Hippocampal formation (tissue), 2 donors: ENCODE measurements at regions not wholly inside any gene's neighbourhood (a gene's known extent, or its start where the extent isn't known, plus 50 kb on each side); places are given as distances from the start of the nearest gene placed in this dataset.
"Not testable (repeated sequence)": the region's sequence is repeated elsewhere in the genome, so short reads cannot be mapped to it uniquely, and the experiment has no call there.

Experiments
- DNase-seq, 2 donors: peaks; one replicate each; lab custom pipeline; 2025; lab: John Stamatoyannopoulos, UW

DNA sequence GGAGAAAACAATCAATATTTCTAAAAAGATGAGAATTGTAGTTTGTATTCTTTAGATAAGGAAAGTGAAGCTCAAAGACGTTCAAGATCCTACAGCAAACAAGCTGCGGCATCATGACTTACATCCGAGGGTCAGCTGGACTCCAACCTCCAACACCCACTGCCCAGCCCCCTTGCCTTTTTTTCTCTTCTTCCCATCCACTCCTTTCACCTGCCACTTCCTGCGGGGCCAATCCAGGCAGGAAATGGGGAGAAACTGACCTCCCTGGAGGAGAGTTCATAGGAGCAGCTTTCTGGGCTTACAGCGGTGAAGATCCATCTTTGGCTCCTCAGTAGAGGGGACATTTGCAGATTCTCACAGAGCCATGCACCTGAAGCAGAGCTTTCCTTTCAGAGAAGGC is 361.5 kb downstream of the PTPRU start:
- no peak for DNase-seq

DNA sequence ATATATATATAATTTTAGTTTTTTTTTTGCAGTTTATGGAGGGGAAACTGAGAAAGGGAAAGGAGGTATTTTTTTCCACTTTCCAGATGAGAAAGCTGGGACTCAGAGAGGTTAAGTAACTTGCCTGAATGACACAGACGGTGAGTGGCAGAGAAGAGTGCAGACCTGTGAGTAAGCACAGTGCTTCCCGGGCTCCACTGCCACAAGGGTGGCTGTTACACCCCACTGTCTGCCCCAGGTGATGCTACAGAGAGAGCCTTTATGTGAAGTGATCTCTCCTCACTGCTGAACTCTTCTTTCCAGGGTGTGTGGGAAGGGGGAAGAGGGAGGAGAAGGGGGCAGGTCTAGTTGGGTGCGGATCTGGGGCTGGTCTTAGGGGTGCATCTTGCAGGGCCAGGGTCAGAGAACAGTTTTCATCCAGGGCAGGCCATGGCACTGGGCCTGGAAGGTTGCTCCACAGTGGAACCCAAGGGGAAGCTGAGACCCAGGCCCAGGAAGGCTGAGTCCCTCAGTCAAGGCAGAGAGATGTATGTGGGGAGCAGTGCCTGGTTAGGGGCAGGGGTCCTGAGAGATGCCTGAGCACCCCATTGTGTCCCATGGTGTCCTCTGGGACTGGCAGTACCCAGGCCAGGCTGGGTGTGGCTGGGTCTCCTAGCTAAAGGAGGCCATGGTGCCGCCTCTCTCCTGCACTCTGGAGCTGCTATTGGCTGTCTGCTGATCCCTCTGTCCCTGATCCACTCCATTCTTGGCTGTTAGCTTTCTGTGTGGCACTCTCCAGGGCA is 357.5 kb downstream of the PTPRU start:
- DNase-seq: no peak

DNA sequence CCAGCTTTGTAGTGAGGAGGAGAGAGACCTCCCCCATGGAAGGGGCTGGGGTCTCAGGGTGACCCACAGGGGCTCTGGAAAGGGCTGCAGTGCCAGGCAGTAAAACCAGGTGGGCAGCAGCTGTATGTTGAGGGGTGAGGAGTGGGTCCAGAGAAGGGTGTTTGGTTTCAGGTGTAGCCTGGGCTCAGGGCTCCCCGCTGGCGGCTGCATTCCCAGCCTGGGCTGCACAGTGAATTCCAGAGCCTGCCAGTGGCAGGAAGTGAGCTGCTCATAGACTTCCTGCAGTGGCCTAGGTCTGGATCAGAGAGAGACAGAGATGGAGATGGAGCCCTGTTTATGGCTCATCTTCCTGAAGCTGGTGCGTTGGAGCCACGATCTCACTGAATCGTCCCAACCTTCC is 356.4 kb downstream of the PTPRU start:
- DNase-seq: no peak

DNA sequence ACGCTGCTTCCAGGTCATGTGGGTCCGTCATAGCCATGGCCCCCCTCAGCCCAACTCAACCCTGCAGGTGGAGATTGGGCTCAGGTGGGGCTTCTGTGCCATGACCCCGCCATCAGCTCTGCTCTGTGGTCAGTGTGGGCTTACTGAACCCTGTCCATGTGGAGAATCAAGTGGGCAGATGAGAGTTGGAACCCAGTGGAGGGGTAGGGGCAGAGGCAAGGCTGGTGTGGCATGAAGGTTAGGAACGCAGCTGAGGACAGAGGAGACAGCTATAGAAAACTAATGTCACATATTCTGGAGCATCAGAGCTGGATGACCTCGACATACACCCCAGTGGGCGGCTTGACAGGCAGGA is 355.9 kb downstream of the PTPRU start:
- DNase-seq: no peak

DNA sequence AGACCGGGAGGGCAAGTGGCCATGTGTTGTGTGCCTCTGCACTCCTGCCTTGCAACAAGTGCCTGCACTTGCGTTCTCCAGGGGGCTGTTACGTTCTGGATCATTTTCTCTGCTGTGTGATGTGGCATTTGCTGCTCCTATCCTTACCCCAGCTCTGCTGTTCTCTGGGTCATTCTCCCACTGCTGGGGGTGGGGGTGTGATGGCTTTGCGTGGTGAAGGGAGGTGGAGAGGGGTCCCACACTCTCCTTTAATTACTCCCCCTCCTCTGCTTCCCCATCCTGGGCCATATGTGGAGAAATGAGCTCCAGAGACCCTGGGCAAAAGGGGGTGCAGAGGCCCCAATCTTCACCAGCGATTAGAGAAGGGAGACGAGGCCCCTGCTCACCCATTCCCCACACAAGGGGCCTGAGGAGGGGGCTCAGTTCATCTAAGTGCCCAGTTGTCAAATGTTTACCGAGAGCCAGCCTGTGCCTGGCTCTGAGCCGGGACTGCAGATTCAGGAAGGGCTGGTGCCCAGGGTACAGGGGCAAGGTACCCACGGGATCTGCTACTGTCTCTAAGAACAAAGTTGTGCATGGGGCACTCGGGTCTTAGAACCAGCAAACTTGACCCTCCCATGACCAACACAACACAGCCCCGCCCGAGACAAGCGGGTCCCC is 355.4 kb downstream of the PTPRU start:
- DNase-seq: no peak

DNA sequence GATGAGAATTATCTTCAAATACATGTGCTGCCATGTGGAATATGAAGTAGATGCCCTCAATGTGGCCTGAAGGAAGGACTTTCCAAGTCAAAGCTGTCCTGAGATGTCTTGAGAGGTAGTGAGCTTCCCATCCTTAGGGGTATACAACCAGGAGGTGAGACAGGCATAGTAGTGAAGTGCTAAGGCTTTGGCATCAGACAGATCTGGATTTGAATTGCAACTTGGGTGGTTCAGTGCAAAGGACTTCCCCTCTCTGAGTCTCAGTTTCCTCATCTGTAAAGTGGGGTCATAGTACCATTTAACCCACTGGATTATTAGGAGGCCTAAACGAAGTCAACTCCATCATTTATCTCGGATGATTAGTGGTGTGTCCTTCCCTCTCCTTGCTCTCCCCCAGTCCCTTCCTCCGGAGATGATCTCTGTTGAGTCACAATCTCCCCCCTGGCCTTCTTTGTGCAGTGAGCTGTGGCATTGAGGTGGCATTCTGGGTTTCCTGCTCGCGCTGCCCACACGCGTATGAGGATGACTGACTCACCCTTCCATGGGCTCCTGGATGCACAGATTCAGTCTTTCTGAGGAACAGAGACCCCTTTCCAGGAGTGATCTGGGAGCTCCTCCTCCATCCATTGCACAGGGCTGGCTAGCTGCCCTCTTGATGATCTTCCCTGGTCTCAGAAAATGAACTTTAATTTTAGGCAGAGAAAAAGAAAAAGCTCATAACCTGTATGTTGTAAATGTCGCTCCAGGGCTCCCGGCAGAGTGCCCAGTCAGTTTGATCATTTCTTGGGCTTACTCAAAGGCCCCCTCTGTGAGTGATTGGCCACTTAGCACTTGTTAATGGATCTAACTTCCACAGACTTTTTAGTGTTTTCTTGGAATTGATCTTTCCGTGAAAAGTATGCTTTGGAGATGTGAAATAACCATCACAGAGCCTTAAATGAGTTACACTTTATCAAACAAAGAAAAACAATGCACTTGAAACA is 354.6 kb downstream of the PTPRU start:
- DNase-seq: no peak

DNA sequence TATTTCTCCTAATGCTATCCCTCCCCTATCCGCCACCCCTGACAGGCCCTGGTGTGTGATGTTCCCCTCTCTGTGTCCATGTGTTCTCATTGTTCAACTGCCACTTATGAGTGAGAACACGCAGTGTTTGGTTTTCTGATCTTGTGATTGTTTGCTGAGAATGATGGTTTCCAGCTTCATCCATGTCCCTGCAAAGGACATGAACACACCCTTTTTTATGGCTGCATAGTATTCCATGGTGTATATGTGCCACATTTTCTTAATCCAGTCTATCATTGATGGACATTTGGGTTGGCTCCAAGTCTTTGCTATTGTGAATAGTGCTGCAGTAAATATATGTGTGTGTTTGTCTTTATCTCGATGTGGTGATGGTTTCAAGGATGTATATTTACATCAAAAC is 353.4 kb downstream of the PTPRU start:
- not testable (repeated sequence) for DNase-seq

DNA sequence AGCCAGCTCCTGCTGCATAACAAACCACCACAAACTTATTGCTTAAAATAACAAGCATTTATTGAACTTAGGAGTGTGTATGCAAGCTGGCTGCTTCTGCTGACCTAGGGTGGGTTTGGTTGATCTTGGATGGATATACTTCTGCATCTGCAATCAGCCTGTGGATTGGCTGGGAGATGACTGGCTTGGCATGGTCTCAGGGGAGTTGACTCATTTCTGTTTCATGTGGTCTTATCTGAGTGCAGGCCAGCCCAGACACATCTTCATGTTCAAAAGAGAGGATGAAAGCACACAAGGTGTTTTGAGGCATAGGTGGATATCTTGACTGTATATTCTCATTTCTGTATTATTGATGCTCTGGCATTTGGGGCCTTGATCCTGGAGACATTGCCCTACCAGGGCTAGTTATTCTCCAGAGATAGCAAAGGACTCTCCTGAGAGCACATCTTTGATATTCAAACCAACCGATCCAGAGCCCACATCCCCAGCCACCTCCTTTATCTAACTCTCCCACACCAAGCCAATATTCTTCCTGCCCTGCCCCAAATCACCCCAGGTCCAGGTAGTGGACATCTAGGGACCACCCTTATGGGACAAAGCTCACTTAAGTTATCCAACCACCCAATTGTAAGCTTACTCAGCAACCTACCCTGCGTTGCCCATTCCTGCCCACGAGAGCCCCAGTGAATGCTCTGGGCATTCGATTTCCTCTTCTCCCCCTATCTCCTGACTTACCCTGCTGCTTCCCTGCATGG is 350.8 kb downstream of the PTPRU start:
- DNase-seq: no peak

DNA sequence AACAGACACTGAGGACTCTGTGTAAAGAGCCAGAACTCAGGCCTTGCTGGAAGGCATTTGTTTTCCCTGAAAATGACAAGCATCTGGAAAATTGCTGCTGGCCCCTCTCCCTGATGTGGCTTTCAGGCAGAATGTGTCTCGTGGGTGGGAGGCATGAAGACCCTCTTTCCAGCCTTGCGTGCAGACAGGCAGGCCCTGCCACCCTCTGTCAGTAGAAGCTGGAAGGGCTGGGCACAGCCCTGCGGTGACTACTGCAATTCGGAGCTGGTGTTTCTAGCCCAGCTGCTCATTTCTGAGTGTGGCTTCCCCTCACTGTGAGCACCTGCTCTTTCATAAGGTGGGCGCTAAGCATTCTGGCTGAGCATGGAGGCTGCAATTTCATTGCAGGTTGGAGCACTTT is 349.9 kb downstream of the PTPRU start:
- DNase-seq: no peak

DNA sequence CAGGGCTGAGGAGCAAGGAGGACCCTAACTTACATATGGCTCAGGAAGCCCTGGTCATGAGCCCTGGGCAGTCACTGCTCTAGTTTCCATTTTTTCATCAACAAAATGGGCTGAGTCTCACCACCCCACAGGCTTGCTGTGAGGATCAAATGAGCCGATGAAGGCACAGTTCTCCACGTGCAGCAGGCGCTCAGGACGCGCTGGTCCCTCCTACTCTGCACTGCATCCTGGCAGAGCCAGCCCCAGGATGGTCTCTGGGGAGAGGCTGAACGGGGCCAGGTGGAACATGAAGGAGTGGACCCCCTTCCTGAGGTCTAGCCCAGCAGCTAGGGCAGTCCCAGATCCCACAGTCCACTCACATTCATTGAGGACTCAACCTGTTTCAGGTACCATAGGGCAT is 349.3 kb downstream of the PTPRU start:
- no peak for DNase-seq

DNA sequence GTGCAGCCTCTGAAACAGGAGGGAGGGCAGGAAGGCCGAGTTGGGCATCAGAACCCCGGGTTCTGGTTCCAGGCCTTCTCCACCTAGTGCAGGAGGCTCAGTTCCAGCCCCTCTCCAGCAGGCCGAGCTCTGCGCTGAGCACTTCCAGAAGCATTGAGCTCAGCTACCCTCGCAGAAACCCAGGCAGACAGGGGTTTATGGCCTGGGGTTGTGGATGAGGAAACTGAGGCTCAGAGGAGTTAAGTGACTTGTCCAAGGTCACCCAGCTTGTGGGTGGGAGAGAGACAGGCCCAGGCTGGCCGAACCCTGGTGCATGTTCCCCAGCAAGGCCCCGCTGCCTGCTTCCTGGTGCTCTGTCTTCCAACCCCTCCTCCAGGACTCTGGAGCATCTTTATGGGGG is 348.9 kb downstream of the PTPRU start:
- DNase-seq: no peak

DNA sequence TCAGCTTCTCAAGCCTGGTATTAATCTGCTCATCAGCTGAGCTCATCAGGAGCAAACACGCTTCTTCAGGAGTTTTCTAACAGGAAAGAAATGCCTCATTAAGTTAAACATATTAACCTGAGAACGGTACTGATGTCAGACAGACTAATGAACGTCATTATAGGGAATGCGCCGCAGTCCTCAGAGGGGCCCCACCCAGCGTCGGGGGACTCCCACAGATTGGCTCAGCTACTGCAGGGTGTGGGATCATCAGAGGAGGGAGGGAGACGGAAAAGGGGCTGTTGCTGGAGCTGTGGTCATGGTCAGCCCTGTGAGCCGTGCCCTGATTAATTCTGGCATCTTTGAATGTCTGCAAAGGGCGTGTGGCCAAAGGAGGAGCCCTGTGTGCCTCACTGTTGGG is 348.5 kb downstream of the PTPRU start:
- no peak for DNase-seq

DNA sequence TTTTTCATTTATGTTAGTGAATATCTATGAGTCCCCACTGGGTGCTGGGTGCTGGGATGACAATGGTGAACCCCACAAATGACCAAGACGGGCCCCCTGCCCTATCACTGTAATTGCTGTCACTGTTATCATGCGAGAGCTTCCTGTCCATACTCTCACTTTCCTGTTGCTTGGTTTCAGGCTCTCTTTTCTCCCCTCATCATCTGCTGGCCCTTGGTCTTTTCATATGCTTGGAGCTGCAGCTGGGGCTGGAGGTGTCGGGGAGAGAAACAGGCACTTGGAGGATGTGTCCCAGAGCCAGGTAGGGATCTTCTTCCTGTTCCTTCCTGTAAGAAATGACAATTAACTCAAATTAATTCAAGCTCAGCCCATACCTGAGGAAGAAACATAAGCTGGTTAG is 348.0 kb downstream of the PTPRU start:
- no peak for DNase-seq

DNA sequence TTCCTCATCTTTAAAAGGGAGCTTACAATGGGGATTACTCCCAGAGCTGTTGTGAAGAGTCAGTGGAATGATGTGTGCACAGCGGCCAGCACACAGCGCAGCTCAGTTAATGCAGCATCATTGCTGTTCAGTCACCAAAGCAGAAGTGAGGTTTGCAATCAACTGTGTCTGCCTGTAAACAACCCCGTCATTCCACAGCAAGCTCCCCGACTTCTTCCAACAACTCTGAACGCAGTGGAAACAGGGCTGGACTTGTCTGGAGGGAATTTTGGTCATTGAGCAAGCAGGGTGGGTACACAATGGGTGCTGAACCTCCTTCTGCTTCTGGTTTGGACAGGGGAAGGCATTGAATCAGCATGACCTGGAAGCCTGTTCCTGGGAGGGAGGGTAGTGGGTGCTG is 347.4 kb downstream of the PTPRU start:
- no peak for DNase-seq

DNA sequence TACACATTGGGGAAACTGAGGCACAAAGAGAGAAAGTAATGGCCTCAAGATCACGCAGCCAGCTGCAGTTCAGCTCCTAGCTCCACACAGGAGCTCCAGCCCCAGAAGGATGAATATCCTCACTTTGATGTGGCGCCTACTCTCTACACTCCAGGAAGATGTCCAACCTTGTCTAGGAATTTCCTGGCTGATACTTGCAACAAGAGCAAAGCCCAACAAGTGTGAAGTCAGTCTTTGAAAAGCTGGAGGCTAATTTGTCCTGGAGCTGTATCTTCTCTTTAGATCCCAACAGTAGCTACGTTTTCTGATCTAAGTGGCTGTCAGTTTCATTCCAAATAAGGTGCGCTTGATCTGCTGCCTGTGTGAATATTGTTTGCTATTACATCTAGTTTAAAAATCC is 344.9 kb downstream of the PTPRU start:
- no peak for DNase-seq

DNA sequence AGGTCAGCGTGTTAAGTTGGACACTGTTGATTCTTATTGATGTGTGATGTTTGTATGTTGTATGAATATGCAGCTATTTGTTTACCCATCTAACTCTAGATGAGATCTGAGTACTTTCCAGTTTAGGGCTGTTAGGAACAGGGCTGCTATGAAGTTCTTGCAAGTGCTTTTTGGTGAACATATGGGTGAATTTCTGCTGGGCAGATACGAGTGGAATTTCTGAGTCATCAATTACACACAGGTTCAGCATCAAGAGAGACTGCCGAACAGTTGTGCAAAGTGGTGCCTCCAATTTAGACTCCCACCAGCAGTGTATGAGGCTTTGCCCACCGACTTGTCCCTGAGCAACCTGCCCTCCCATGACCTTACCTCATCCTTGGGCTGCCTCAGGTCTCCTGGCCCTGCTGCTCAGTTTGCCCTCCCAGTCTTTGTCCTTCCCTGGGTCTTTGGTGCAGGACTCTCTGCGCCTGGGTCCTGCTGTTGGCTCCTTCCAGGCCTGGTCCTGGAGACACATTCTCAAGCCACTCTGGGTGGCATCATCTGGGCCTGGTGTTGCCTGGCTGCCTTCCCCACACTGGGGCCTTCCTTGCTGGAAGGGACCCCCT is 343.6 kb downstream of the PTPRU start:
- DNase-seq: no peak

DNA sequence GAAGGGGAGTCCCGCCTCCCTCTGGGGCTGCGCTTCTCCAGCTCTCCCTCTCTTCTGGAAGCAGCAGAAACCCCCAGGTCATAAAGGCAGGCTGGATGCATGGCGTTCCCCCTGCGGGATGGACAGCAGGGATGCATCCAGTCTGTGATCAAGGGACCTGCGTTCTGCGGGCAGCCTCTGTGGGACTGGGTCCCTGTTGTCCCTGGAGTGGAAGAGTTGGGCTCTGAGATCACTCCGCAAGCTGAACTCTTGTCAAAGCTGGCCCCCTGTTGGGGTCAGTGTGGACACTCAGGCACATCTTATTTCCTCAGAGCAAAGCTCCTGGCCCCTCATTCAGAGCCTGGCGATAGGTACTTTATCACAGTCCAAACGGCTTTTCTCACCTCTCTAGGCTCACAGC is 341.2 kb downstream of the PTPRU start:
- DNase-seq: no peak

DNA sequence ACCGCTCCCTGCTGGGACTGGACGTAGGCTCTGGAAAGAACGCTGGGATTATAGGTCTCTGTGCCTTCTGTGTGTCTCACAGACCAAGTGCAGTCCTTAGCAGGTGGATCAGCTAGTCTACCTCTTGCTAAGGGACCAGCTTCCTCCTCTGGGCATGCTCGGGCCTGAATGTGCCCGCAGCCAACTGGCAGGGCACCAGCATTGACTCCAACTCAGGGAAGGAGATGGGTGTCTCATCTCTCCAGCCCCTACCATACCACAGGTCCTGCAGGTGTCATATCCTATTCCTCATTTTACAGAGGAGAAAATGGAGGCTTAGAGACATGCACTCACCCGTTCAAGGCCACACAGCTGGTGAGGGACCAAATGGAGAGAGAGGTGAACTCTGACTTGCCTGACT is 340.2 kb downstream of the PTPRU start:
- DNase-seq: no peak

DNA sequence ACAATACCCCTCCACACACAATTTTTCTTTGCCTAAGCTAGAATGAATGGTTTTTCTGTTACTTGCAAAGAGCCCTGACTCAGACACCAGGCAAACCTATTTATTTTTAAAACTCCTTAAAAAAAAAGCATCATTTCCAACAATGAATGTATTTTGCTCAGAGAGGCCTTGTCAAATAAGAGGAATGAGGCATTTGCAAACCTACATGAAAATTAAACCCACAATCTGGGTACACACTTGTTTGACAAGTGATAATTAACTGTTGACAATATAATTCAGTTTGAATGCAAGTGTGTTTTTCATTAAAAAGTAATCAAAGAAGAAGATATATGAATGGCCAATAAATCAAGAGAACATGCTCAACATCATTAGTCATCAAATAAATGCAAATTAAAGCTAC is 339.5 kb downstream of the PTPRU start:
- no peak for DNase-seq

DNA sequence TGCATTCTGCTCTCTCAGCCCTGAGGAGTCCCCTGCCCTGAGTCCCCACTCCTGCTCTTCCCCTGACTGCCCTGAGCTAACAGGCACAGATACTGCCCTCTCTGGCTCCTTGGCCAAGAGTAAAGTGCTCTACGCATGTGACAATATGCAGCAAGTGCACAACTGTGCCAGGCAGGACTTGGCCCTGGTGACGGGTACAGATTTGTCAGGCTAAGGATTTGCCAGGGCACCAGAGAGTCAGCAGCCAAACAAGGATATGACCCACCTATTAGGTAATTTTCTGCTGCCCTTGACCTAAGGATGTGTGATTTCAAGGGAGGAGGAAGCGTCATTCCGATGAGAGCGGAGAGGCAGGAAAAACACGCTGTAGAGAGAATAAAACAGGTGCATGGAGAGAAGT is 339.0 kb downstream of the PTPRU start:
- no peak for DNase-seq

DNA sequence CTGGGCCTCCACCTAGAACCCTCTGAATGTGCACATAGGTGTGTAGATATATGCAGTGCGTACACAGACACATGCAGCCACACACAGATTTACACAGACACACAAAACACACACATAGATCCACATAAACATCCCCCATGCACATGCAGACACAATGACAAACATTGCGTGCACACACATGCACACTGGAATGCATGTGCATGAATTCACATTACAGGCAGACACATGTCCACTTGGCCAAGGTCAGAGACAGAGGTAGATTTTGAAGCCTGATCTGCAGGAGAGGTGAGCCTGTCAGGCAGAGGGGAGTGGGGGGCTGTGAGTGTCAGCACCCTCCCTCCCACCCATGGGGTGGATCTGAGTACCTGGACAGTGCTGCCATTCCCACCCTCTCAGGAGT is 338.5 kb downstream of the PTPRU start:
- no peak for DNase-seq
